B cell (primary cell): ENCODE measurements at regions not wholly inside any gene's neighbourhood (a gene's known extent, or its start where the extent isn't known, plus 50 kb on each side); places are given as distances from the start of the nearest gene placed in this dataset.

ENCODE experiments used
- ATAC-seq: fragments of 200-7000 bp; cut with Tn5 transposase; one replicate; pipeline ENCODE4 v1.10.0; 2021; ENCODE audit warnings: low read depth, mild to moderate bottlenecking, moderate number of reproducible peaks, moderate library complexity
- CTCF ChIA-PET: fragments of 350-600 bp; sonication (Branson Sonifier 250); formaldehyde crosslinking; loops from one replicate; lab custom pipeline; 2021; ENCODE audit warnings: antibody characterized with exemption, inconsistent platforms; lab: Charles Lee
- POLR2A ChIA-PET: fragments of 350-600 bp; sonication (Branson Sonifier 250); formaldehyde crosslinking; loops from one replicate; lab custom pipeline; 2021; ENCODE audit warnings: antibody characterized with exemption; lab: Charles Lee
- DNase-seq: peaks from one replicate; pipeline ENCODE4 v3.0.0; 2013
- H2AFZ ChIP-seq: 2 replicates; pipeline ENCODE4 v1.6.1; 2012; ENCODE audit warnings: mild to moderate bottlenecking, low read depth, low read length; ENCODE audit not compliant: insufficient read depth, poor library complexity, severe bottlenecking
- H3K27ac ChIP-seq, 2 donors: 1 replicate in 1 of 2; 2 replicates in 1 of 2; pipeline ENCODE4 v1.5.1; 2012 to 2013; ENCODE audit warnings: low read length in 2 of 2, mild to moderate bottlenecking in 2 of 2, moderate library complexity in 1 of 2
- H3K27me3 ChIP-seq, 4 experiments: fragments of 200-600 bp in 1 of 4; sonication (generic) in 1 of 4; replicated peaks in 1 of 4; 1 replicate in 2 of 4; 2 replicates in 2 of 4; pipeline versions ENCODE4 v1.6.1 to v1.7.0; 2013 to 2016; ENCODE audit warnings: low read length in 3 of 4, mild to moderate bottlenecking in 2 of 4, mixed read lengths in 1 of 4, moderate library complexity in 1 of 4; ENCODE audit not compliant: insufficient read depth in 4 of 4, control insufficient read depth in 3 of 4; ENCODE audit errors: control extremely low read depth in 1 of 4
- H3K36me3 ChIP-seq, 2 experiments: replicated peaks in 1 of 2; 1 replicate in 1 of 2; 2 replicates in 1 of 2; pipeline versions ENCODE4 v1.6.1 to v1.7.1; 2013; ENCODE audit warnings: low read length in 1 of 2; ENCODE audit not compliant: insufficient read depth in 2 of 2, control insufficient read depth in 1 of 2; ENCODE audit errors: control extremely low read depth in 1 of 2, extremely low read depth in 1 of 2
- H3K4me1 ChIP-seq, 2 donors: fragments of 200-600 bp in 1 of 2; sonication (generic) in 1 of 2; 1 replicate in 1 of 2; 2 replicates in 1 of 2; pipeline versions ENCODE4 v1.5.1 to v1.6.1; 2013 to 2017; ENCODE audit warnings: low read length in 2 of 2; ENCODE audit not compliant: control insufficient read depth in 2 of 2, insufficient read depth in 2 of 2
- H3K4me2 ChIP-seq: replicated peaks from 2 replicates; pipeline ENCODE3; 2012; ENCODE audit warnings: mild to moderate bottlenecking, low read depth, low read length; ENCODE audit not compliant: poor library complexity, severe bottlenecking
- H3K4me3 ChIP-seq, 5 experiments: fragments of 200-600 bp in 1 of 5; sonication (generic) in 1 of 5; 1 replicate in 3 of 5; 2 replicates in 2 of 5; pipeline versions ENCODE4 v1.5.1 to v1.7.0; 2011 to 2016; ENCODE audit warnings: low read length in 4 of 5, mild to moderate bottlenecking in 4 of 5, low read depth in 2 of 5, control low read depth in 1 of 5, moderate library complexity in 1 of 5; ENCODE audit not compliant: insufficient read depth in 1 of 5; ENCODE audit errors: control extremely low read depth in 1 of 5, extremely low read depth in 1 of 5
- H3K79me2 ChIP-seq: fragments of 200-600 bp; sonication (generic); one replicate; pipeline ENCODE4 v1.6.0; 2016; ENCODE audit warnings: low read length; ENCODE audit not compliant: control insufficient read depth, insufficient read depth
- H3K9ac ChIP-seq: fragments of 200-600 bp; sonication (generic); 2 replicates; pipeline ENCODE4 v1.6.1; 2017; ENCODE audit warnings: mild to moderate bottlenecking, low read length, moderate library complexity
- H3K9me3 ChIP-seq, 3 donors: one replicate each; pipeline versions ENCODE4 v1.6.1 to v1.7.1; 2013; ENCODE audit warnings: low read length in 2 of 3; ENCODE audit not compliant: control insufficient read depth in 2 of 3, insufficient read depth in 1 of 3; ENCODE audit errors: control extremely low read depth in 1 of 3
- H4K20me1 ChIP-seq: 2 replicates; pipeline ENCODE4 v1.6.0; 2012; ENCODE audit warnings: mild to moderate bottlenecking, low read length; ENCODE audit not compliant: insufficient read depth, control insufficient read depth, poor library complexity, severe bottlenecking
- H3K27ac Mint-ChIP-seq: one replicate; pipeline ENCODE4 v1.8.0; 2021; ENCODE audit warnings: mixed read lengths
- H3K27me3 Mint-ChIP-seq: one replicate; pipeline ENCODE4 v1.8.0; 2021; ENCODE audit warnings: mixed read lengths
- H3K4me1 Mint-ChIP-seq: one replicate; pipeline ENCODE4 v1.8.0; 2021; ENCODE audit warnings: mixed read lengths
- H3K4me3 Mint-ChIP-seq: one replicate; pipeline ENCODE4 v1.8.0; 2021; ENCODE audit warnings: mixed read lengths
- H3K9me3 Mint-ChIP-seq: one replicate; pipeline ENCODE4 v1.8.0; 2022; ENCODE audit warnings: mixed read lengths; ENCODE audit not compliant: insufficient read depth
- CTCF ChIP-seq: fragments of 200-600 bp; IDR thresholded peaks from one replicate; pipeline ENCODE4 v1.8.0; 2022; ENCODE audit warnings: antibody characterized with exemption, mild to moderate bottlenecking
- EZH2 ChIP-seq: IDR thresholded peaks from 2 replicates; pipeline ENCODE4 v1.6.1; 2012; ENCODE audit warnings: borderline replicate concordance, low read depth, mild to moderate bottlenecking, moderate library complexity, low read length; ENCODE audit not compliant: insufficient read depth, poor library complexity, severe bottlenecking
- whole genome bisulfite sequencing: methylation state at CpG from one replicate; pipeline ENCODE4 v1.1.5; 2013; ENCODE audit warnings: missing lambda C conversion rate; ENCODE audit not compliant: insufficient coverage; 5-methylcytosine and 5-hydroxymethylcytosine counted together
- intact Hi-C: fragments of 100-400 bp; cut with micrococcal nuclease; formaldehyde crosslinking; loops from one replicate; pipeline ENCODE4 v1.10.0; 2022

GRCh38 chr2:234558642-234559041 lies 61.8 kb upstream of the ARL4C start:
- no peak for DNase-seq
- no peak overlapping the region for H3K27ac ChIP-seq
- ChIA-PET CTCF (no interaction called here), POLR2A (no interaction called here)
- H2AFZ ChIP-seq, result no peak overlapping the region
- Mint-ChIP-seq H3K27me3 (peaks cover 6% of the 10 kb centered on the region), H3K27ac (no peak overlapping the region), H3K4me3 (no peak overlapping the region), H3K4me1 (peaks cover 22% of the 10 kb centered on the region), H3K9me3 (peaks cover 2% of the 10 kb centered on the region)
- no peaks in the 10 kb centered on the region for H3K79me2 ChIP-seq
- no peaks in the 10 kb centered on the region for H4K20me1 ChIP-seq
- 100% methylated on average over 3 of the region's 4 CpGs for WGBS
- intact Hi-C loops, result no loop called here
- no peak overlapping the region for H3K4me3 ChIP-seq
- peaks cover 0 to 6% (median 4%) of the 10 kb centered on the region in 3 donors for H3K9me3 ChIP-seq
- ATAC-seq, result no peak
- TF ChIP-seq EZH2, result no peak
- TF ChIP-seq CTCF, result no peak
- H3K9ac ChIP-seq, result no peak overlapping the region
- H3K27me3 ChIP-seq, result peaks cover 0 to 3% (median 0%) of the 10 kb centered on the region in 4 experiments
- no peak overlapping the region for H3K4me2 ChIP-seq
- no peaks in the 10 kb centered on the region for H3K36me3 ChIP-seq
- H3K4me1 ChIP-seq, result peaks cover 8 to 10% of the 10 kb centered on the region in 2 donors

- 91% methylated on average over 4 of the region's 5 CpGs for WGBS
- peaks cover 22% of the 10 kb centered on the region for H3K4me1 Mint-ChIP-seq
- Histone ChIP-seq H3K36me3 (no peaks in the 10 kb centered on the region), H3K79me2 (no peaks in the 10 kb centered on the region), H4K20me1 (no peaks in the 10 kb centered on the region), H3K4me3 (no peak overlapping the region), H3K27me3 (peaks cover 0 to 3% (median 0%) of the 10 kb centered on the region in 4 experiments), H3K9me3 (peaks cover 0 to 6% (median 4%) of the 10 kb centered on the region in 3 donors), H3K27ac (no peak overlapping the region), H2AFZ (no peak overlapping the region), H3K4me2 (no peak overlapping the region), H3K9ac (no peak overlapping the region), H3K4me1 (peaks cover 8 to 10% of the 10 kb centered on the region in 2 donors)
- CTCF ChIA-PET, result interaction anchor here (1.3 to 2.3 kb wide), 4 partner anchors 10 to 560 kb away, joined by 3 to 16 read pairs (median 9); no protein-coding TSS in a partner anchor
- no peak for DNase-seq
- H3K4me3 Mint-ChIP-seq, result no peak overlapping the region
- ATAC-seq, result no peak
- TF ChIP-seq CTCF (no peak), EZH2 (no peak)
- peaks cover 2% of the 10 kb centered on the region for H3K9me3 Mint-ChIP-seq
- peaks cover 6% of the 10 kb centered on the region for H3K27me3 Mint-ChIP-seq
- no peak overlapping the region for H3K27ac Mint-ChIP-seq
- intact Hi-C loops, result no loop called here
- POLR2A ChIA-PET, result no interaction called here
These were observed 60.1 kb upstream of the ARL4C start for GRCh38 chr2:234556848-234557573.
